GM21390 (cell line): ENCODE measurements at regions not wholly inside any gene's neighbourhood (a gene's known extent, or its start where the extent isn't known, plus 50 kb on each side); places are given as distances from the start of the nearest gene placed in this dataset.

Experiments used
- ATAC-seq: cut with Tn5 transposase; IDR thresholded peaks from one replicate; pipeline ENCODE4 v1.9.1; 2021; ENCODE audit not compliant: unreplicated experiment

DNA sequence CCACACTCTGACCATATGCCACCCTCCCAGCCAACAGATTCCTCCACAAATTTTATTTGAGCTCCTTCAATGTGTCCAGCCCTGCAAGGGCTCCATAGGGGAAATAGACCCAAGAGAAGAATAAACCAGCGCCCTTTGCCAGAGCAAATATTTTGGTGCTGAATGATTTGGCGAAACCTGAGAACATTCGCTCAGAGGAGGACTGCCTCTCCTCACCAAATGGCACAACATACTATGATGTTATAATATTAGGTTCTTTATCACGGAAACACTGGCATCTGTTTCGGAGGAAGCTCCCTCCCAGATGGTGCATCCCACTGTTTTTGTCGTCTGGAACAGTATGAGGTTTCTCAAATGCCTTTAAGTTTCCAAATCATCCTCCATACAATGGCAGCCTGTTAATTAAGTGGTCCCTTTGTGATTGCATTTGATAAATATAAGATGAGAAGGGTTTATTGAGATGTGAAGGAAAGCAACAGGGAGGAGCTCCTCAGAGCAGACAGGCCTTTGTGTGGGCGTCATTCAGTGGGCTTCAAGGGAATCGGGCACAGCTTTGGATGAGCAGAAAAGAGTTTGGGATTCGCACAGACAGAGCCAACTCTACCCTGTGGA is 139.1 kb upstream of the ADRA1B start:
- no peak for ATAC-seq

DNA sequence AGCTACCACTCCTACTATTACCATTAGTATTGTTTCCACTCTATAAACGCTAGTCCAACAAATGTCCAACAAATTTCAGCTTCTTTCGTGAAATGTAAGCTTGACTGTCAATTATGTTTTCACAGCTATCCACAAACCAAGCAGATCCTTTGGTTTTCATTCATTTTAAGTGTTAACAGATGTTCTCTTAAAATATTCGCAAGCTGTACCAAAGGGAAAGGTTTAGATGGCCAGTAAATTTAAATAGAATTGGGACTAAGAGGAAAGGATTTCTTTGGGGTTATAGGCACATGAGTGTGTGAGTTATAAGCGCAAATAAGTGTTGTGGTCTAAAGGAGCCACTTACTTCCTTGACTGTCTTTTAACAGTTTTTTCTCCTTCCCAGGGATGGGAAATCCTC is 136.8 kb upstream of the ADRA1B start:
- no peak for ATAC-seq

DNA sequence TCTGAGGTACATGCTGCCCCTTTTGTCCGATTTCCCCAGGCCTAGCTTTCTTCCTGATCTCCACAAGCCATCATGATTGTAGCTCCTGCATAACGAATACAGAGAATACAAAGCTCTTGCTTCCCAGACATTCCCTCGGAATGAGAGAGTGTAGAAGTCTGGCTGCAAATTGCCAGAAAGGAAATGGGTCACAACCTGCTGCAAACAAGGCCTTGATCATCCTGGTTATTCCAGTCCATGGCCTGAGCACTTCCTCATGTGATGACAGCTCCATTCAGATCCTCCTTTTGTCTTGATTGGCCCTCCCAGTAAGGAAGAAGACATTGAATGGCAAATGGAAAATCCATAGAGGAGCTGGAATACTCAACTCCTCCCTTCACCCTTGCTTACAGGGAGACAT is 136.0 kb upstream of the ADRA1B start:
- ATAC-seq: no peak

DNA sequence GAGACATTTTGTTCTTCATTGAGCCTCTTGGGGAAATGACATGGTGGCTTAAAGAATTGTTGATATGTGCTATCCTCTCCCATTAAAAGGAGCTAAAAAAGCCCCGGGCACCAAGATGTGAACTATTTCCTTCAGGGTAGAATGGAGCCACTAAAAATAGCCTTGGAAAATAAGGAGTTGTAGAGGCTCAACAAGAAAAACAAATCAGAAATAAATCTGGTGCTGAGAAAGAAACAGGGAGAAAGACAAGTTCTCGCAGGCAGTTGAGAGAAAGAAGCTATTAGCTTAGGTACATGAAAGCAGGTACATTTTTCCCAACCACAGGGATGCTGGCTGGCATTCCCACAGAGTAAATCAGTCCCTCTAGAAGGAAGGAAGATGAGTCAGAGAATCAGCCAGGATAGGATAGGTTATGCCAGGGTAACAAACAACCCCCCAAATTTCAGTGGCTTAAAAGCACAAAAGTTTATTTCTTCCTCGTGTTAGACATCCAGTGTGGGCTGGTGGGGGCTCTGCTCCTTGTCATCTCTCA is 134.6 kb upstream of the ADRA1B start:
- ATAC-seq: no peak

DNA sequence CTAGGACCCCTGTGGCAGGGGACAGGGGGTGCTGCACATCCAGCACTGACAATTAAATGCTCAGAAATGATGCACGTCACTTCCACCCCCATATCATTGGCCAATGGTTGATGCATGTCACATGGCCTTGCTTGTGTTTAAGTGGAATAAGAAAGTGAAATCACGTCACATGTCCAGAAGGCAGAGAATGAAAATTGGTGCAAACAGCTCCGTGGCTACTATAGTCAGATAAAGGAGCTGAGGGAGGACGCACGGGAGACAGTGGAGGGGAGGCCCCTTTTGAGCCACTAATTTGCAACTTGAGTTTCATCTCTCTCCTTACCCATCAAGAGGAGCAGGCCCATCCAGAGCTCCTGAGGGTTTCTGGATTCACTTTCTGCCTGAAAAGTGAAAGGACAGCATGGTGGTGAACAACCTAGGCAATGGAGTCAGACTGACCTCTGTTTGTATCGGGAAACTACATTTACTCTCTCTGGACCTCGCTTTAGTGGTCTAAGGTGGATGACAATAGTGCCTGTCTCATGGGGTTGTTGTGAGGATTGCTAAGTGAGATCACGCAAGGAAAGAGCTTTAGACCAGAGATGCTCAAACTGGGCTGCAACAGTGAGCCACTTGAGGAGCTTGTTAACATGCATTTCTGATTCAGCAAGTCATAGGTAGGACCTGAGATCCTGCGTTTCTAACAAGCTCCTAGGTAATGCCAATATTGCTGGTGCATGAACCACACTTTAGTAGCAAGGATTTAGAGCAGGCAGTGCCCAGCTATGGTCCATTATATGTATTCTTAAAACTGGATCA is 133.9 kb upstream of the ADRA1B start:
- no peak for ATAC-seq

DNA sequence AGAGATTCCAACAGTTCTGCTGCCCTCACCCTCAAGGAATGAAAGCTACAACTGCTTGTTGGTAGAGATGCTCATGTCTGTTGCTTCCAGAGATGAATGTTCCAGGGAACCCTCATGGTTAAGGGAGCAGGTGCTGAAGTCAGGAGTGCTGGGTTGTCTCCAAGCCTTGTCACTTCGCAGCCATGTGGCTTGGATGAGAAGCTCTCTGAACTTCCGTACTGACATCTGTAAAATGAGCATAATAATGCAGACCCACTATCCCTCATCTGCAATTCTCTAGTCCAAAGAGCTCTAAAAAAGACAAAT is 133.3 kb upstream of the ADRA1B start:
- ATAC-seq: no peak

DNA sequence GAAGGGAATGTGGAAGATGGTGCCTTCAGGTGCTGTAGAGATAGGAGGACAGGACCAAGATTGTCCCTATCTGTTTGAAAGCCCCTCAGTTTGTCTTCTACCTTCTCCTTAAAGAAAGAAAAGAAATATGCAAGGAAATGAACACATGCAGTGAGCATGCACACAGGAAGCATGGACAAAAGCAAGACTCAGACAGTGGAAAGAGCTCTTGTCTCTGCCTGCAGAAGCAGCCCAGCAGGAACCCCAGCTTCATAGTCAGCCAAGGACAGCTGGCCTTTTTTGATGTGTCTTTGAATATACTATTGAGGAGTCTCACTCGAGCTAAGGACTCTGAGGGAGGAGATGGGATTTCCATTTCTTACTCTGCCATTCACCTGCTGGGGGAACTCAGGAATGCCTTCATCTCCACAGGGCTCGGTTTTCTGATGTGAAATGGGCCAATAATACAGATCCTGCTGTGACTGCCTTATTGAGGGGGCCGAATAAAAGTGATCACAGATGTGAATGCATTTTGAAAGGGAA is 132.5 kb upstream of the ADRA1B start:
- ATAC-seq: no peak

DNA sequence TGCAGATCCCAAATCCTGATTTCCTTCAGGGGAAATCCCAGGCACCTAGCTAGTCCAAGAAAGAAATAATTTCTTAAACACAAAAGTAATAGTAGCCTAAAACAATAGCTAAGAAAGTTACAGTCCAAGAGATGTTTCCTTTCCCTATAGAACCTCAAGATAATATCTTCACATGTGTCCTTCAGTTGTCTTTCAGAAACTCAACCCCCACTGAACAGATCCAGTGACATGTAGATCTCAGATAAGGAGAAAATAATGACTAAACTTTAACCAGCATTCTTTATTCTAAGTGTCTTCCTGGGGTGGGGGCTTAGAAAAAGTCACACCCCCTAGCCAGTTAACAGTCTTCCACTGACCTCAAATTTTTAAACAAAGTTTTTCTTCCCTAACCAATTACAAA is 131.3 kb upstream of the ADRA1B start:
- no peak for ATAC-seq

DNA sequence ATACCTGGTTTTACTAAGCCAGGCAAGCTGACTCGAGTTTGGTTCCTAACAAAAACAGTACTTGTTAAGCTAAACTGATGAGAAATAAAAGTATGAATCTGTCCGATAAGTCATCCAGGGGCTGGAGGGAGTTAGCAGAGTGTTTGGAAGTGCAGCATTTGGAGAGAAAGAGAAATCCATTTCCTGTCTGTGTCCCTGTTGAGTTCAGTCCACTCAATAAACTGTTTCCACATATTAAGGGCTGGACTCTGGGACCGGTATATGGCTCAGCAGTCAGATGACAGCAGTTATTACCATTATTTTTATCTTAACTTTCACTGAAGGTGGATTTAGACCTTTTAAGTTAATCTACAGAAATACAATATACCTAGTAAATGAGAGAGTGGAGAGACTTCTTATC is 130.6 kb upstream of the ADRA1B start:
- no peak for ATAC-seq

DNA sequence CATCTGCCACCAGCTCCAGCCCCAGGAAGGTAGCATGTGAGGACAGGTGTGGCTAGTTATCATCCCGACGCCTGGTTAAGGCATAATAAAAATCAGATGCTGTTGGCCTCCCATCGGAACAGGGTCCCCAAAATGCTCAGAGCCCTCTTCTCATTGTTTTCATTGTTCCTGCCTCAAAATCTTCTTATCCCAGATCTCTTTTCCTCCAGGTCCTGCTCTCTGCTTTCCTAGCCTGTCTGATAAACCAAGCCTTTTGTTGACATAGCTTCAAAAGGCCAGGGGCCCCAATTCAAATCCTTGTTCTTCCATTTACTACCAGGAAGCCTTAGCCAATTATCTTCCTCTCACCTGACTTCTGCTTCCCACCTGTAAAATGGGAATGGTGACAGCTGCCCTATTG is 130.1 kb upstream of the ADRA1B start:
- no peak for ATAC-seq

DNA sequence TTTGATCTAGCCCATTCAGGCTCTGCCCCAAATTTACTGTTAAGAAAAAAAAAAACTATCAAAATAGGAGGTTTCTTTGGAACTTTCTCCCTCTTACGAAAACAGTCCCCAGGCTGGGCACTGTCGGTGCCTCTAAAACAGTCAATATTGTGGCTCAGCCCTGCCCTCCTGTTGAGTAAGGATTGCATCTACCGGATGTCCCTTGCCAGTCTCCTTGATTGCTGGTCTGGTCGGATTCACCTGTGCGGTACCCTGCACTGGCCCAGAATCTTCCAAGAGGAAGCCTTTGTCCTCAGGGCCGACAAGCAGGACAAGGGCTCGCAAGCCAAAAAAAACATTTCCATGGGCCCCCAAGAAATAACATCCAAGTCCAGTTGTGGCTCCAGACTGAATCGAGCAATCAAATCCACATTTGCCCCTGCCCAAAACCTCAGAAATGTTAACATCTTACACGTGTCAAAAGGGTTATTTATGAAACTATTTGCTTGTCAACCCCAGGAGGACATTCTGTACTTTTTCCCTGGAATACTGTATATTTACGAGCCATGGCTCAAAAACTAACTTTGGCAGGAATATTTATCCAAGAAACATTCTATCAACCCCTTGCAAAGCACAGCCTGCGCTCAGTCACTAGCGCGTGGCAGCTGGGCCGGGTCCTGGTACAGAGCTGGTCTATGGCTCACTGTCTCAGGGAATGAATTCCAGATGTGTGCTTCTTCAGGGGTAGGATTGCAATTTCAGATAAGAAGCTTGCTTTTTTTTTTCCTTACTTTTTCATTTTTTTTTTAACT is 129.2 kb upstream of the ADRA1B start:
- no peak for ATAC-seq

DNA sequence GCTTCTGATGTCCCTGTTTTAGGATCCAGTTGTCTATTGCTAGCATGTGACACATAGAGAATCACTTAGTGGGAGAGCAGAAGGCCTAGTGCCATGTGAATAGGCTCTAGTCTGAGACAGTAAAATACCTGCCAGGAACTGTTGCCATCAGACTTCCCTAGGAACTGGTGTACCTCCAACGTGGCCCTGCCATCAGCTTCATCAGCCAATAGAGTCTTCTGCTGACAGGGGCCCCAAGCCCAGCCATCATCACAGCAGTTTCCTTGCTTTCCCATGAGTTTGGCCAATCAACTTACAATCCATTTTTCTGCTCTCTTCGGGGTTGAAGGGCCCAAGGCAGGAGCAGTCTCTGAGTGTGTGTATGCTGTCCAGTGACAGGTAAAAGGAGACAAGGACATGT is 128.4 kb upstream of the ADRA1B start:
- no peak for ATAC-seq

DNA sequence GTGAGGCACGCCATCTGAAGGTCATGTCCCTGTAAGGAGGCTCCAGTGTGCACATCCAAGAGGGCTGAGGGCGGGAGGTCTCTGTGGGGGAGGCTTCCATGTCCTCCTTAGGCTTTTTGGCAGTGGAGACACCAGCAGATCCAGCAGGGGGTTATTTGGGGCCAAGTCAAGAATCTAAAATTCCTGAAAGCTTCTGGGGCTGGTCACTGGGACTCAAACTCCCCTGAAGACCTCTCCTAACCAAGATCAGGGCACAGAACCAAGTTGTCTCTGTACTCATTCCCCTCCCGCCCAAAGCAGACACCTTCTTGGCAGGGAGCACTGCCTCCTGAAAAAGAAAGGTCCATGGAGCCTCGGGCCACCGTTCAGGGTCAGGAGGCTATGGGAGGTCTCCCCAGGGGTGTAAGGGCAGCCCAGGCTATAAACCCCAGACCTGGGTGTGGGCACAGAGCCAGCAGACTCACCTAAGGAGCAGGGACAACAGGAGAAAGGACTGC is 127.4 kb upstream of the ADRA1B start:
- ATAC-seq: no peak

DNA sequence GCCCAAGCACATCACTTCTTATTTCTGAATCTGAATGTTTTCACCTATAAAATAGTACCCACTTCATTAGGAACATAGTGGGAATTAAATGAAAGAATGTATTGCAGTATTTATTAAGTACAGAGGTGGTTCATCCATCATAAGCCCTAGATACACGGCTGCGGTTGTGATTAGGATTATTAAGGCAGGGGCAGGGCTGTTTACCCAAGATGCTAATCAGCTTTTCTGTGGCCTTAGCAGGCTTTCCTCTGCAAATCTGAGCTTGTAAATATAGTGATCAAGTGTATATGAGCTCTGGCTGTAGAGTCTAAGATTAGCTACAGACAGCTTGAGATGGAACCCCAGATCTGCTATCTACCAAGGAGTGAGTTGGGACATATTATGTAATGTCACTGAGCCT is 124.1 kb upstream of the ADRA1B start:
- ATAC-seq: no peak

DNA sequence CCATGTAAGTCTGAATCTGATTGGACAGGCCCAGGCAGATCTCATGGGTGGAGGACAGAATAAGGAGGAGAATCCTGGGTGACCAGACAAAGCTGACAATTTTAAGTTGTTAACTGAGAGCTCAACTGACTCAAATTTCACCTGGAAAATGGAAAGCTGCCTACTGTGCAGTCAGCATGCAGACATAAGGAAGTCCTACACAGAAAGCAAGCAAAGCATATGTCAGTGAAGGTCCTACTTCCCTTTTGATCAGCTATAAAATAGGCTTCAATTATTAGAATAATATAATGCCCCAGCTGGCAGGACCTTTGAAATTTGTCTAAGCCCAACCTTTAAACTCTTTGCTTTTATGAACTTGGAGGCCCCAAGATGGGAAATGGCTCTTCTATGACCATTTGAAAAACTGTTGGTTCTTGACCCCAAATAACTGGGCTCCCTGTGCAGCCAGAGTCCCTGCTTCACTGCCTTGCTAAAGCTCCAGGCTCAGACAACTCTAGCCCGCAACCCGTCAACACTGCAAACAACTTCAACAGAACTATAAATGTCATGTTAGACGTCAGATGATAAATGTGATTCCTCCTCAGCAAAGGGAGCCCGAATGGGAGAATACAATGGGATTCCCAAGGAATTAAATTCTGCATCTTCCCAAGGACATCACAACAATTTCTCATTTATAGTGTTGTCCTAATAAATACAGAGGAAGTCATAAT is 118.9 kb upstream of the ADRA1B start:
- no peak for ATAC-seq

DNA sequence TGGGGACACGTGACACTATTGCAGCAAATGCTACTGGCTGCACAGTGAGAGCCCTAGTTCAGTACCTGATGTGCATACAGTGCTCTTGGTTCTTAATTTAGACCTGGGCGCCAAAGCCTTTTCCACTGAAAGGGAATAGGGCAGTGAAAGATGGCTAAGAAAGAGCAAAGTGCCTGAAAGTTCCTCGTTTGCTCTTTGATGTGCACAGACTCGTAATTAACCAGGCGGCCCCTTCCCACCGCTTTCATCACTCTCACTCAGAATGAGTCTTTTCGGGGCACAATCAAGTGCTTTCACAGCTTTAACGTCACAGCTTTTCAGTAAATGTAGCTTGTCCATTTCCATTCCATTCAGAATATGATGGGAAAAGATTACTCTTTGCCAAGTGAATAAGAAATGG is 116.6 kb upstream of the ADRA1B start:
- no peak for ATAC-seq

DNA sequence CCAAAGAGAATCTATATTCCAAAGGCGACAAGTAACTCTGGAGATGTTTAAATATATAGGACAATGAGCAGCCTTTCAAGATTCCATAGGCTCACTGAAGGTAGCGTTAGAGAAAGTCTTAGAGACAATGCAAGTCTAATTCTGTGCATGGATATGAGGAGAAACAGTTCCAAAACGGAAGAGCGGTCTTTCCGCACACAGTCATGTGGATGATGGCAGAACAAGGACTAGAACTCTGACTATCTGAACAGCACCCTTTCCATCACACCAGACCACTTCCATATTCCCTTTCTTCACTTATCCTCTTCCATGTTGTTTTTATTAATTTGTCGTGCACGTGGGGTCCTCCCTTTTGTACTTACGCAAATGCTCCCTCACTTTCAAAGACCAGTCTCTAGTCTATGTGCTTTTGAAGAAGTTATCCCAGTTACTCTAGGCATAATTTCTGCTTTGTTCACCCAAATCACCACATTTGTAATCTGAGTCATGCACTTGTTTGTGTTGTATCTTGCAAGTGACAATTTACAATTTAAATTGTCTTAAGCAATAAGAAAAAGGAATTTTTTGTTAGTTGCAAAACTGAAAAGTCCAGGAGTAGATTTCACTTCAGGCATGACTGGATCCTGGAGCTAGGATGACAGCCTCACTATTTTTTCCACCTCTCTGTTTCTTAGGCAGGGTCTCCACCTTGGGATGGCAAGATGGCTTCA is 116.0 kb upstream of the ADRA1B start:
- no peak for ATAC-seq

DNA sequence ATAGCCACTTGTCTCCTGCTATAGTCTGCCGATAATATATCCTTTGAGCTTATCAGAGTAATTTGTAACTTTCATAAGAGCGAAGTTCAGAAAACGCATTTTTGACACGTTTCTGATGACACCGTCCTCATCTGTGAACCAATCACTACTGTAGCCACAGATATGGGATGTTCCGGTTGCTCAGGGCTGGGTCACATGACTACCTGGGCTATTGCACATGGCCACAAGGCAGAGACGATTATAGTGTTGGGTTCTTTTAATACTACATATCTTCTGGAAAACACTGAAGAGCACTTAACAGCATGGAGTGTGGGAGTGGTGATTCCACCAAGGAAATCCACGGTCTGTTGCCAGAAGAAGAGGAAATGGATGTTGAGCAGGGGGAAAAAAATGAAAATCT is 115.0 kb upstream of the ADRA1B start:
- ATAC-seq: no peak

DNA sequence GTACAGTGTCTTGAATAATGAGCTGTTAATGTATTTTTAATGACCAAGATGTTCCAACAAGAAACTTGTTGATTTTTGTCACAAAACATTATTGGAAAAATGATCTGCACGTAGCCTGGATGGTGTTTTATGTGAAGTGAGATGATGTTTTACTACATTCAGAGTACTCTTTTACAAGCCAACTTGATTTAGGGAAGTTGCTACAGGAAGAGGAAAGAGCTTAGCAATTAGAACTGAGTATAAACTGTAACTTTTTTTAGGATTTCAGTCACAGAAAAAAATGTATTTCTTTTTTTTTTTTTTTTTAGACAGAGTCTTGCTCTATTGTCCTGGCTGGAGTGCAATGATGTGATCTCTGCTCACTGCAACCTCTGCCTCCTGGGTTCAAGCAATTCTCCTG is 113.6 kb upstream of the ADRA1B start:
- ATAC-seq: no peak

DNA sequence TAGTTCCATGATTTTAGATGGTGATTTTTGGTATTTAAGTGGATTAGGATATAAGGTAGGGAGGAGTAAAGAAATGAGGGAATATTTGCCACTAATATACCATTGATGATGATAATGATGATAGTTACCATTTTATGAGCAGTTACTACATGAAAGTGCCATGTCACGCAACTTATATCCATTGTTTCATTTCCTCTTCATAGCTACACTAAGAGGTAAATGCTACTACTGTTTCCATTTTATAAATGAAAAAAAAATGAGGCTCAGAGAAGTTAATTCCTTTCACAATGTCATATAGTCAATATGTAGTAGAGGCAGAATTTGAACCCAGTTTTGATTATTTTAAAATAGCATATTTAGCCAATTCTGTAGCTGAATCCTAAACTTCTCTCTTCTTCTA is 112.2 kb upstream of the ADRA1B start:
- ATAC-seq: no peak
